Heart left ventricle (tissue), 16 donors: ENCODE measurements at regions not wholly inside any gene's neighbourhood (a gene's known extent, or its start where the extent isn't known, plus 50 kb on each side); places are given as distances from the start of the nearest gene placed in this dataset.

Experiments used
- ATAC-seq, 4 donors: fragments of 200-7000 bp; cut with Tn5 transposase; one replicate each; pipeline ENCODE4 v1.9.1; 2020 to 2022; ENCODE audit warnings: moderate library complexity in 4 of 4, mild to moderate bottlenecking in 3 of 4, moderate number of reproducible peaks in 1 of 4
- DNase-seq, 5 donors: peaks; one replicate each; pipeline ENCODE4 v3.0.0-alpha.2; 2020
- H3K27ac ChIP-seq, 12 donors: fragments of 200-600 bp; sonication (generic) in 4 of 12; one replicate each; pipeline versions ENCODE4 v1.5.0 to v1.8.0; 2016 to 2022; ENCODE audit warnings: mild to moderate bottlenecking in 2 of 12
- H3K27me3 ChIP-seq, 9 donors: fragments of 200-600 bp; sonication (generic) in 2 of 9; one replicate each; pipeline versions ENCODE4 v1.5.1 to v1.8.0; 2016 to 2022; ENCODE audit warnings: mild to moderate bottlenecking in 3 of 9
- H3K36me3 ChIP-seq, 9 donors: fragments of 200-600 bp; sonication (generic) in 2 of 9; one replicate each; pipeline versions ENCODE4 v1.5.0 to v1.8.0; 2018 to 2022; ENCODE audit warnings: mild to moderate bottlenecking in 2 of 9
- H3K4me1 ChIP-seq, 12 donors: fragments of 200-600 bp; sonication (generic) in 4 of 12; one replicate each; pipeline versions ENCODE4 v1.5.0 to v1.8.0; 2016 to 2022; ENCODE audit warnings: mild to moderate bottlenecking in 3 of 12
- H3K4me3 ChIP-seq, 12 donors: fragments of 200-600 bp; sonication (generic) in 4 of 12; one replicate each; pipeline versions ENCODE4 v1.5.0 to v1.8.0; 2017 to 2022; ENCODE audit warnings: mild to moderate bottlenecking in 9 of 12, moderate library complexity in 4 of 12
- H3K9me3 ChIP-seq, 12 donors: fragments of 200-600 bp; sonication (generic) in 4 of 12; one replicate each; pipeline versions ENCODE4 v1.5.0 to v1.8.0; 2016 to 2022; ENCODE audit warnings: mild to moderate bottlenecking in 1 of 12
- CTCF ChIP-seq, 12 donors: fragments of 200-600 bp; sonication (generic) in 4 of 12; IDR thresholded peaks; one replicate each; pipeline versions ENCODE4 v1.5.0 to v1.8.0; 2018 to 2022; ENCODE audit warnings: antibody characterized with exemption in 12 of 12, mild to moderate bottlenecking in 5 of 12
- POLR2A ChIP-seq, 2 donors: fragments of 450-650 bp; IDR thresholded peaks; one replicate each; pipeline ENCODE4 v1.6.1; 2017; ENCODE audit warnings: antibody characterized with exemption in 2 of 2, mild to moderate bottlenecking in 2 of 2, moderate library complexity in 2 of 2
- WGBS, 4 donors: extraction: QIAGEN DNeasy Blood & Tissue Kit in 2 of 4; methylation state at CpG; one replicate each; pipeline versions ENCODE4 v1.1.5 to v1.1.7; 2013 to 2018; 5-methylcytosine and 5-hydroxymethylcytosine counted together
- intact Hi-C, 10 donors: fragments of 100-400 bp; cut with DNase I; formaldehyde crosslinking; loops; one replicate each; pipeline versions ENCODE4 v1.11.1 to v1.14.2; 2022
- donor health status: ischemic (EF 13 %, LVEDD 7.1; RV severe dilation, severe dysfunction).
- donor health status: healthy with polysubstance abuse.
- donor health status: DM: no; HTN: yes; CAD: no.
- donor health status: DM: no; HTN: no; CAD: no.
- donor health status: ischemic (EF 25% LVEDD 6.9; RV normal size, moderate dysfunction).
- donor health status: ischemic (EF 25% LVEDD 5.7; RV mildly dilated, moderate dysfunction).
- donor health status: healthy.
- donor health status: DM: yes; HTN: yes; CAD: no.
- donor health status: ischemic (EF 35%, LVEDD 5.7; RV mildly dilated, moderate dysfunction).
- donor health status: nonischemic (EF 11% LVEDD 7.7; RV severe dilation, severe dysfunction).
- donor health status: DM: yes; HTN: yes; CAD: no.
- donor health status: PGD.
- donor health status: ischemic (EF 29% LVEDD 5.4; RV normal size, mild dysfunction).
- donor health status: nonischemic (EF 23%, LVEDD 6.1; RV moderate dilation, normal function).

GRCh38 chr2:6297238-6297637 is 568.5 kb downstream of the CMPK2 start:
- Histone ChIP-seq H3K4me1 (no peaks in the 10 kb centered on the region), H3K4me3 (no peak overlapping the region), H3K36me3 (no peaks in the 10 kb centered on the region), H3K27me3 (no peaks in the 10 kb centered on the region), H3K9me3 (no peaks in the 10 kb centered on the region), H3K27ac (no peak overlapping the region)
- no peak for ATAC-seq
- WGBS, 4 donors: 90 to 97% (median 95%) methylated on average over 4 of the region's 4 CpGs
- intact Hi-C loops: no loop called here
- TF ChIP-seq CTCF (IDR thresholded peaks at IDR 0.05): no peak
- DNase-seq: no peak

- Histone ChIP-seq H3K27me3 (peaks cover 0 to 4% (median 0%) of the 10 kb centered on the region in 9 donors), H3K27ac (no peak overlapping the region), H3K4me1 (no peaks in the 10 kb centered on the region), H3K4me3 (no peak overlapping the region), H3K36me3 (no peaks in the 10 kb centered on the region), H3K9me3 (peaks cover 0 to 3% (median 0%) of the 10 kb centered on the region in 12 donors)
- WGBS, 4 donors: 85 to 96% (median 90%) methylated on average over 2 of the region's 2 CpGs
- intact Hi-C loops: no loop called here
- ATAC-seq (no peak), DNase-seq (no peak)
- TF ChIP-seq CTCF (IDR thresholded peaks at IDR 0.05) (no peak), POLR2A (IDR thresholded peaks at IDR 0.05) (no peak)
Observed at GRCh38 chr2:6301426-6301825, 564.3 kb downstream of the CMPK2 start.

GRCh38 chr2:6308986-6309385 is 556.7 kb downstream of the CMPK2 start:
- no peak for TF ChIP-seq POLR2A (IDR thresholded peaks at IDR 0.05)
- no peak for TF ChIP-seq CTCF (IDR thresholded peaks at IDR 0.05)
- ATAC-seq (no peak), DNase-seq (no peak)
- no peaks in the 10 kb centered on the region for H3K4me1 ChIP-seq
- H3K27me3 ChIP-seq: peaks cover 0 to 8% (median 0%) of the 10 kb centered on the region in 9 donors
- no peak overlapping the region for H3K4me3 ChIP-seq
- 87 to 93% (median 90%) methylated on average over 2 of the region's 2 CpGs for WGBS, 4 donors
- no peak overlapping the region for H3K27ac ChIP-seq
- H3K9me3 ChIP-seq: peaks cover 0 to 4% (median 0%) of the 10 kb centered on the region in 12 donors
- intact Hi-C loops: no loop called here
- no peaks in the 10 kb centered on the region for H3K36me3 ChIP-seq

GRCh38 chr2:6309415-6310255 is 556.1 kb downstream of the CMPK2 start:
- Histone ChIP-seq H3K27me3 (peaks cover 0 to 8% (median 0%) of the 10 kb centered on the region in 9 donors), H3K4me1 (no peaks in the 10 kb centered on the region), H3K36me3 (no peaks in the 10 kb centered on the region), H3K9me3 (peaks cover 0 to 7% (median 0%) of the 10 kb centered on the region in 12 donors), H3K4me3 (no peak overlapping the region), H3K27ac (no peak overlapping the region)
- no peak for TF ChIP-seq CTCF (IDR thresholded peaks at IDR 0.05)
- WGBS, 4 donors: 67 to 84% (median 79%) methylated on average over 9 of the region's 9 CpGs
- ATAC-seq: no peak
- intact Hi-C loops: no loop called here
- no peak for DNase-seq
